HG03378 (cell line): ENCODE measurements at regions not wholly inside any gene's neighbourhood (a gene's known extent, or its start where the extent isn't known, plus 50 kb on each side); places are given as distances from the start of the nearest gene placed in this dataset.
"Not testable (repeated sequence)": the region's sequence is repeated elsewhere in the genome, so short reads cannot be mapped to it uniquely, and the experiment has no call there.

Source experiments
- ATAC-seq: cut with Tn5 transposase; IDR thresholded peaks from one replicate; pipeline ENCODE4 v1.9.1; 2021; ENCODE audit warnings: mild to moderate bottlenecking, moderate library complexity; ENCODE audit not compliant: unreplicated experiment

- no peak for ATAC-seq
These were observed 599.6 kb downstream of the PSAT1 start for GRCh38 chr9:78896479-78896878.

GRCh38 chr9:78898234-78898633, 601.3 kb downstream of the PSAT1 start:
- ATAC-seq, result no peak

GRCh38 chr9:78899006-78899405, 602.1 kb downstream of the PSAT1 start:
- no peak for ATAC-seq

- ATAC-seq, result no peak
These were observed 603.6 kb downstream of the PSAT1 start for GRCh38 chr9:78900500-78900899.

GRCh38 chr9:78902051-78902450, 605.1 kb downstream of the PSAT1 start:
- no peak for ATAC-seq

GRCh38 chr9:78903581-78903980, 606.7 kb downstream of the PSAT1 start:
- no peak for ATAC-seq

GRCh38 chr9:78904686-78905085, 607.8 kb downstream of the PSAT1 start:
- no peak for ATAC-seq

GRCh38 chr9:78905387-78905786, 608.5 kb downstream of the PSAT1 start:
- no peak for ATAC-seq

- no peak for ATAC-seq
These were observed 609.2 kb downstream of the PSAT1 start for GRCh38 chr9:78905986-78906755.

- no peak for ATAC-seq
These were observed 612.6 kb downstream of the PSAT1 start for GRCh38 chr9:78909566-78909965.

- ATAC-seq, result not testable (repeated sequence)
These were observed 620.0 kb downstream of the PSAT1 start for GRCh38 chr9:78916884-78917283.

- no peak for ATAC-seq
These were observed 622.1 kb downstream of the PSAT1 start for GRCh38 chr9:78918976-78919375.

- no peak for ATAC-seq
These were observed 622.8 kb downstream of the PSAT1 start for GRCh38 chr9:78919701-78920100.

GRCh38 chr9:78921341-78921740, 624.4 kb downstream of the PSAT1 start:
- no peak for ATAC-seq

GRCh38 chr9:78923966-78924659, 627.2 kb downstream of the PSAT1 start:
- ATAC-seq, result no peak

- ATAC-seq, result no peak
These were observed 630.4 kb downstream of the PSAT1 start for GRCh38 chr9:78927099-78927940.

GRCh38 chr9:78928625-78929405, 631.9 kb downstream of the PSAT1 start:
- ATAC-seq, result no peak

- no peak for ATAC-seq
These were observed 633.4 kb downstream of the PSAT1 start for GRCh38 chr9:78930281-78930680.

GRCh38 chr9:78932849-78933627, 636.1 kb downstream of the PSAT1 start:
- no peak for ATAC-seq

- ATAC-seq, result no peak
These were observed 636.9 kb upstream of the TLE4 start for GRCh38 chr9:78934880-78935279.
